Caco-2 (cell line): ENCODE measurements at regions not wholly inside any gene's neighbourhood (a gene's known extent, or its start where the extent isn't known, plus 50 kb on each side); places are given as distances from the start of the nearest gene placed in this dataset.

Experiments
- BruUV-seq: library from RNA; stranded (reverse); fragments of 400-500 nt; replicated peaks from 2 replicates; lab custom pipeline; 2021; lab: Mats Ljungman, UMichigan
- CTCF ChIA-PET: fragments of 300-600 bp; sonication (Branson Sonifier 250); formaldehyde crosslinking; loops from one replicate; lab custom pipeline; 2022; ENCODE audit warnings: antibody characterized with exemption; lab: Charles Lee
- POLR2A ChIA-PET: fragments of 300-600 bp; sonication (Branson Sonifier 250); formaldehyde crosslinking; loops from one replicate; lab custom pipeline; 2022; ENCODE audit warnings: antibody characterized with exemption; lab: Charles Lee
- DNase-seq, 2 experiments: peaks; one replicate each; pipeline versions ENCODE4 v3.0.0 to v3.0.0-alpha.2; 2020 to 2022
- H3K27me3 ChIP-seq: replicated peaks from 2 replicates; pipeline ENCODE4 v1.6.0; 2011; ENCODE audit warnings: low read length; ENCODE audit not compliant: control insufficient read depth, insufficient read depth
- H3K36me3 ChIP-seq: 2 replicates; pipeline ENCODE4 v1.5.1; 2011; ENCODE audit warnings: low read length; ENCODE audit not compliant: control insufficient read depth, insufficient read depth
- H3K4me1 ChIP-seq: fragments of 250-450 bp; sonication (Bioruptor Pico); 2 replicates; pipeline ENCODE4 v1.5.1; 2020; ENCODE audit warnings: mild to moderate bottlenecking
- H3K4me3 ChIP-seq: 2 replicates; pipeline ENCODE4 v1.5.1; 2011; ENCODE audit warnings: low read depth, mild to moderate bottlenecking, control low read depth, low read length
- H3K9me3 ChIP-seq: fragments of 250-450 bp; sonication (Bioruptor Pico); 2 replicates; pipeline ENCODE4 v1.5.1; 2020; ENCODE audit warnings: mild to moderate bottlenecking, moderate library complexity
- H3K27ac Mint-ChIP-seq: one replicate; pipeline ENCODE4 v1.8.0; 2022; ENCODE audit warnings: mixed read lengths; ENCODE audit not compliant: unreplicated experiment
- H3K27me3 Mint-ChIP-seq: one replicate; pipeline ENCODE4 v1.8.0; 2022; ENCODE audit warnings: mixed read lengths; ENCODE audit not compliant: insufficient read depth, unreplicated experiment
- H3K36me3 Mint-ChIP-seq: one replicate; pipeline ENCODE4 v1.8.0; 2022; ENCODE audit warnings: mild to moderate bottlenecking, mixed read lengths; ENCODE audit not compliant: insufficient read depth, unreplicated experiment
- H3K4me1 Mint-ChIP-seq: one replicate; pipeline ENCODE4 v1.8.0; 2022; ENCODE audit warnings: low read depth, mixed read lengths; ENCODE audit not compliant: unreplicated experiment
- H3K4me3 Mint-ChIP-seq: one replicate; pipeline ENCODE4 v1.8.0; 2022; ENCODE audit warnings: mild to moderate bottlenecking, moderate library complexity, mixed read lengths; ENCODE audit not compliant: unreplicated experiment
- H3K9me3 Mint-ChIP-seq: one replicate; pipeline ENCODE4 v1.8.0; 2022; ENCODE audit warnings: mixed read lengths; ENCODE audit not compliant: unreplicated experiment
- intact Hi-C: fragments of 100-400 bp; cut with micrococcal nuclease; formaldehyde crosslinking; loops from one replicate; pipeline ENCODE4 v1.10.0; 2022; ENCODE audit not compliant: unreplicated experiment
- TF ChIP-seq, protein P1 (sequence below), 2 experiments: fragments of 200-600 bp in 1 of 2; IDR thresholded peaks; 1 replicate in 1 of 2; 2 replicates in 1 of 2; pipeline versions ENCODE4 v1.5.1 to v1.8.0; 2011 to 2022; ENCODE audit warnings: antibody characterized with exemption in 1 of 2, control low read depth in 1 of 2, inconsistent platforms in 1 of 2, low read depth in 1 of 2, low read length in 1 of 2, mild to moderate bottlenecking in 1 of 2, moderate library complexity in 1 of 2; ENCODE audit not compliant: insufficient read depth in 1 of 2, severe bottlenecking in 1 of 2, unreplicated experiment in 1 of 2

DNA sequence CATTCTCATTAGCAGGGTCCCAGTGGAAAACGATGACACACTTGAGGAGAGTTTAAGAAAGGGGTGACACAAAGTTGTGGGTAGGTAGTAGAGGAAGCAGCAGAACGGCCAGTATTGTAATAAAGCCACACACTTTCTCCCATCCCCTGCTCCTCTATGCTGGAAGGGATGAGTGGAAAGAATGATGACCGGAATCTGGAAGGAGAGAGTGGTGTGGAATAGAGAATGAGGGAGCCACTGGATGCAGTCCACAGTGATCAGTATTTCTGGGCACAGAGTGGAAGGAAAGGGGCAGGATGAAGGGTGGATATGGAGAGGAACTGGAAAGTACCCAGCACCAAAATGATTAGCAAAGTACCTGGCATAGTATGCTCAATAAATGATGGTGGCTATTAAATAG lies 133.8 kb upstream of the DAB2 start:
- Mint-ChIP-seq H3K4me1 (no peaks in the 10 kb centered on the region), H3K27me3 (no peaks in the 10 kb centered on the region), H3K4me3 (no peak overlapping the region), H3K36me3 (no peaks in the 10 kb centered on the region), H3K9me3 (no peaks in the 10 kb centered on the region), H3K27ac (no peak overlapping the region)
- intact Hi-C loops = no loop called here
- CTCF ChIA-PET = no interaction called here
- POLR2A ChIA-PET = no interaction called here
- DNase-seq = no peak
- Histone ChIP-seq H3K4me3 (no peak overlapping the region), H3K4me1 (peaks cover 5% of the 10 kb centered on the region; the same call in 1 of the 2 replicates), H3K36me3 (no peaks in the 10 kb centered on the region), H3K9me3 (no peaks in the 10 kb centered on the region), H3K27me3 (no peaks in the 10 kb centered on the region)
- no TSS peak for BruUV-seq
- TF ChIP-seq, protein P1, sequence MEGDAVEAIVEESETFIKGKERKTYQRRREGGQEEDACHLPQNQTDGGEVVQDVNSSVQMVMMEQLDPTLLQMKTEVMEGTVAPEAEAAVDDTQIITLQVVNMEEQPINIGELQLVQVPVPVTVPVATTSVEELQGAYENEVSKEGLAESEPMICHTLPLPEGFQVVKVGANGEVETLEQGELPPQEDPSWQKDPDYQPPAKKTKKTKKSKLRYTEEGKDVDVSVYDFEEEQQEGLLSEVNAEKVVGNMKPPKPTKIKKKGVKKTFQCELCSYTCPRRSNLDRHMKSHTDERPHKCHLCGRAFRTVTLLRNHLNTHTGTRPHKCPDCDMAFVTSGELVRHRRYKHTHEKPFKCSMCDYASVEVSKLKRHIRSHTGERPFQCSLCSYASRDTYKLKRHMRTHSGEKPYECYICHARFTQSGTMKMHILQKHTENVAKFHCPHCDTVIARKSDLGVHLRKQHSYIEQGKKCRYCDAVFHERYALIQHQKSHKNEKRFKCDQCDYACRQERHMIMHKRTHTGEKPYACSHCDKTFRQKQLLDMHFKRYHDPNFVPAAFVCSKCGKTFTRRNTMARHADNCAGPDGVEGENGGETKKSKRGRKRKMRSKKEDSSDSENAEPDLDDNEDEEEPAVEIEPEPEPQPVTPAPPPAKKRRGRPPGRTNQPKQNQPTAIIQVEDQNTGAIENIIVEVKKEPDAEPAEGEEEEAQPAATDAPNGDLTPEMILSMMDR (IDR thresholded peaks at IDR 0.05; ENCODE audit: insufficient read depth in 1 of 2, low read depth in 1 of 2, low read length in 1 of 2, severe bottlenecking in 1 of 2, unreplicated experiment in 1 of 2) = no peak

DNA sequence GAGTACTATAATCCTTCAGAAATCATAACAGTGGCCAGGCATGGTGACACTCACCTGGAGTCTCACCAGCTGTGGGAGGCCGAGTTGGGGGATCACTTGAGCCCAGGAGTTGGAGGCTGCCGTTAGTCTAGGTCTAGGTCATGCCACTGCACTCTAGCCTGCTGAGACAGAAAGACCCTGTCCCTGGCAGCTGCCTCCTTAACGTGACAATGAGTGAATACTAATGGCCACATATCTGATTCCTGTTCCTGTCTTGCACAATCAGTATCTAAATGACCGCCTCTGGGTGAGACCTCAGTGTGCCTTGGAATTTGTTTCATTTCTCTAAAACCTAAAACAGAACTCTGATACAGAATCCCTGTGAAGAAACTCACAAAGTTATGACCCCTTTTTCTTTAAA lies 131.0 kb upstream of the DAB2 start:
- no peak for DNase-seq
- ChIA-PET CTCF (interaction anchor here (0.9 kb wide), 1 partner anchor 8 kb away, joined by 3 read pairs; no protein-coding TSS in a partner anchor), POLR2A (no interaction called here)
- Histone ChIP-seq H3K27me3 (no peaks in the 10 kb centered on the region), H3K4me1 (peaks cover 5% of the 10 kb centered on the region; the same call in 1 of the 2 replicates), H3K9me3 (no peaks in the 10 kb centered on the region), H3K36me3 (no peaks in the 10 kb centered on the region), H3K4me3 (no peak overlapping the region)
- BruUV-seq = no TSS peak
- H3K4me3 Mint-ChIP-seq = no peak overlapping the region
- TF ChIP-seq, protein P1 (IDR thresholded peaks at IDR 0.05; ENCODE audit: insufficient read depth in 1 of 2, low read depth in 1 of 2, low read length in 1 of 2, severe bottlenecking in 1 of 2, unreplicated experiment in 1 of 2) = no peak
- H3K27ac Mint-ChIP-seq = no peak overlapping the region
- intact Hi-C loops = no loop called here
- H3K9me3 Mint-ChIP-seq = no peaks in the 10 kb centered on the region
- no peaks in the 10 kb centered on the region for H3K27me3 Mint-ChIP-seq
- no peaks in the 10 kb centered on the region for H3K36me3 Mint-ChIP-seq
- no peaks in the 10 kb centered on the region for H3K4me1 Mint-ChIP-seq

DNA sequence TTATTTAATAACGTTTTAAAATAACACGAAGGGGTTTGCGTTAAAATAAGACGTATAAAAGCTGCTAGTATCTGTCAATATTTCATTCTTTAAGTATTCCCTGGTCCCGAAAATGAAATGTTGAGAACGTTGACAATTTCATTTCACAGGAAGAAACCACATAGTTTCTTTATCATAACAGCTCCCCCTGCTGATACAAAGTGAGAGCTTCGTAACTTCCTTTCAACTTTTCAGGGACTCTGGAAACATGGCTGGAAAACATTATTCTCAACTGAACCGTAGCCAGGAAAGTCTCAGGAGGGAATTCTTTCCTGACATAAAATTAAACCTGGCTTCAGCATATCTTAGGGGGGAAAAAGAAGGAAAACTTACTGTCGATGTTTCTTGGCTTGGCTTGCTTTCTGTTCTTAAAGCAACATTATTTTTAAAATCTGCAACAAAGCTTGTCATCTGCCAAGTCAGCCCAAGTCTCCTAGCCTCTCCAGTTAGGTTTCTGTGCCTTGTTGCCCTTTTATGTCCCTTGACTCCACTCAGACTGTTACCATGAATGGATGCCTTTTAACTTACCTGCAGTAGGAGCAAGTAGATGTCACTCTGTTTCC lies 122.9 kb upstream of the DAB2 start:
- H3K4me3 ChIP-seq = no peak overlapping the region
- Mint-ChIP-seq H3K4me3 (no peak overlapping the region), H3K9me3 (no peaks in the 10 kb centered on the region), H3K27ac (no peak overlapping the region), H3K4me1 (no peaks in the 10 kb centered on the region), H3K36me3 (no peaks in the 10 kb centered on the region), H3K27me3 (no peaks in the 10 kb centered on the region)
- POLR2A ChIA-PET = interaction anchor here (1.2 to 1.5 kb wide), 2 partner anchors 123 to 172 kb away, joined by 3 to 11 read pairs; partner anchors contain the start of gene DAB2
- BruUV-seq = no TSS peak
- no peaks in the 10 kb centered on the region for H3K27me3 ChIP-seq
- no peaks in the 10 kb centered on the region for H3K36me3 ChIP-seq
- CTCF ChIA-PET = interaction anchor here (0.6 to 2.5 kb wide), 10 partner anchors 8 to 330 kb away, joined by 3 to 67 read pairs (median 5); partner anchors contain the start of gene DAB2
- TF ChIP-seq, protein P1 (IDR thresholded peaks at IDR 0.05; ENCODE audit: insufficient read depth in 1 of 2, low read depth in 1 of 2, low read length in 1 of 2, severe bottlenecking in 1 of 2, unreplicated experiment in 1 of 2) = peak; percentile 58 to 82
- intact Hi-C loops = loop anchor here (1.0 kb wide), 3 partner anchors 122 to 330 kb away; no protein-coding TSS in a partner anchor
- DNase-seq = peak in 1 of 2 experiments; percentile 65
- H3K9me3 ChIP-seq = no peaks in the 10 kb centered on the region
- H3K4me1 ChIP-seq = peaks cover 12% of the 10 kb centered on the region
